Endothelial cell of umbilical vein (primary cell): ENCODE measurements at regions not wholly inside any gene's neighbourhood (a gene's known extent, or its start where the extent isn't known, plus 50 kb on each side); places are given as distances from the start of the nearest gene placed in this dataset.

ENCODE experiments used
- BruUV-seq: library from RNA; stranded (reverse); fragments of 400-500 nt; replicated peaks from 2 replicates; lab custom pipeline; 2021; lab: Mats Ljungman, UMichigan
- CTCF ChIA-PET: fragments of 300-600, 350-600 bp; sonication (Branson Sonifier 250); formaldehyde crosslinking; loops from one replicate; lab custom pipeline; 2021; ENCODE audit warnings: antibody characterized with exemption, inconsistent platforms; lab: Charles Lee
- POLR2A ChIA-PET: fragments of 300-600, 350-600 bp; sonication (Branson Sonifier 250); formaldehyde crosslinking; loops from one replicate; lab custom pipeline; 2021; ENCODE audit warnings: antibody characterized with exemption, inconsistent platforms; lab: Charles Lee
- DNase-seq: peaks from one replicate; pipeline ENCODE4 v3.0.0-alpha.2; 2011; ENCODE audit warnings: low read depth, low spot score
- FAIRE-seq: peaks from 2 replicates; lab custom pipeline; 2011; peaks lifted over from hg19 to GRCh38; lab: Jason Lieb, UNC
- H2AFZ ChIP-seq: 2 replicates; pipeline ENCODE4 v1.6.0; 2012; ENCODE audit warnings: low read depth, low read length, control low read depth, inconsistent platforms
- H3K27ac ChIP-seq: 2 replicates; pipeline ENCODE4 v1.5.1; 2011; ENCODE audit warnings: low read depth, mild to moderate bottlenecking, control low read depth, low read length, moderate library complexity; ENCODE audit not compliant: insufficient read depth
- H3K27me3 ChIP-seq, 2 experiments: 2 replicates each; pipeline versions ENCODE4 v1.6.0 to v1.6.1; 2011; ENCODE audit warnings: low read length in 2 of 2, mixed read lengths in 1 of 2; ENCODE audit not compliant: control insufficient read depth in 2 of 2, insufficient read depth in 2 of 2
- H3K36me3 ChIP-seq, 2 experiments: 2 replicates in 1 of 2; 3 replicates in 1 of 2; pipeline ENCODE4 v1.5.1; 2011; ENCODE audit warnings: low read length in 2 of 2, mild to moderate bottlenecking in 1 of 2, moderate library complexity in 1 of 2; ENCODE audit not compliant: control insufficient read depth in 2 of 2, insufficient read depth in 2 of 2; ENCODE audit errors: extremely low read depth in 1 of 2
- H3K4me1 ChIP-seq: 3 replicates; pipeline ENCODE4 v1.5.1; 2011; ENCODE audit warnings: mild to moderate bottlenecking, low read length; ENCODE audit not compliant: control insufficient read depth, insufficient read depth; ENCODE audit errors: extremely low read depth
- H3K4me2 ChIP-seq: 2 replicates; pipeline ENCODE4 v1.6.1; 2011; ENCODE audit warnings: low read length, control low read depth, mixed read lengths; ENCODE audit not compliant: insufficient read depth
- H3K4me3 ChIP-seq, 3 experiments: fragments of 200-600 bp in 1 of 3; sonication (generic), shearing (Covaris generic) in 1 of 3; replicated peaks in 1 of 3; 2 replicates each; pipeline ENCODE4 v1.5.1; 2011 to 2016; ENCODE audit warnings: control low read depth in 3 of 3, low read length in 3 of 3, mild to moderate bottlenecking in 2 of 3, inconsistent platforms in 1 of 3, low read depth in 1 of 3, moderate library complexity in 1 of 3; ENCODE audit not compliant: insufficient read depth in 1 of 3
- H3K79me2 ChIP-seq: 2 replicates; pipeline ENCODE4 v1.6.0; 2012; ENCODE audit warnings: low read length, inconsistent platforms; ENCODE audit not compliant: control insufficient read depth, insufficient read depth
- H3K9ac ChIP-seq: replicated peaks from 2 replicates; pipeline ENCODE3; 2011; ENCODE audit warnings: low read length, control low read depth; ENCODE audit not compliant: insufficient read depth; ENCODE audit errors: extremely low read depth
- H3K9me1 ChIP-seq: replicated peaks from 3 replicates; pipeline ENCODE4 v1.6.0; 2011; ENCODE audit warnings: mild to moderate bottlenecking, low read length; ENCODE audit not compliant: control insufficient read depth, insufficient read depth; ENCODE audit errors: extremely low read depth
- H3K9me3 ChIP-seq: replicated peaks from 2 replicates; pipeline ENCODE4 v1.5.1; 2012; ENCODE audit warnings: low read length, inconsistent platforms; ENCODE audit not compliant: control insufficient read depth, insufficient read depth
- H4K20me1 ChIP-seq: replicated peaks from 2 replicates; pipeline ENCODE3; 2011; ENCODE audit warnings: mild to moderate bottlenecking, low read length; ENCODE audit not compliant: control insufficient read depth, insufficient read depth; ENCODE audit errors: extremely low read depth
- CTCF ChIP-seq, 2 donors: IDR thresholded peaks; 1 replicate in 1 of 2; 2 replicates in 1 of 2; pipeline ENCODE4 v1.5.1; 2011; ENCODE audit warnings: low read length in 2 of 2, mild to moderate bottlenecking in 2 of 2, moderate library complexity in 2 of 2, control low read depth in 1 of 2, inconsistent platforms in 1 of 2, low read depth in 1 of 2; ENCODE audit not compliant: insufficient read depth in 1 of 2; ENCODE audit errors: extremely low read depth in 1 of 2
- EZH2 ChIP-seq: IDR thresholded peaks from 2 replicates; pipeline ENCODE4 v1.6.1; 2012; ENCODE audit warnings: borderline replicate concordance, low read depth, mild to moderate bottlenecking, moderate library complexity, low read length, inconsistent platforms; ENCODE audit not compliant: severe bottlenecking
- FOS ChIP-seq: IDR thresholded peaks from 2 replicates; pipeline ENCODE4 v1.6.1; 2011; ENCODE audit warnings: mild to moderate bottlenecking, low read length, moderate library complexity, borderline replicate concordance; ENCODE audit not compliant: insufficient read depth
- GATA2 ChIP-seq: IDR thresholded peaks from 2 replicates; pipeline ENCODE4 v1.7.0; 2011; ENCODE audit warnings: low read depth, mild to moderate bottlenecking, moderate library complexity, mixed read lengths, low read length; ENCODE audit not compliant: insufficient read length, insufficient read depth
- JUN ChIP-seq: IDR thresholded peaks from 2 replicates; pipeline ENCODE4 v1.6.1; 2011; ENCODE audit warnings: borderline replicate concordance, low read depth; ENCODE audit not compliant: insufficient read length, insufficient read depth
- MYC ChIP-seq: IDR thresholded peaks from one replicate; pipeline ENCODE4 v1.6.1; 2011; ENCODE audit warnings: mild to moderate bottlenecking, low read depth, low read length
- dilution Hi-C: fragments of 300-500 bp; cut with MboI; formaldehyde crosslinking; loops from one replicate; pipeline ENCODE4 v1.15.0; 2019; ENCODE audit warnings: low sequenced_read_pairs; ENCODE audit not compliant: extremely low pct_ligation_motif_present
- intact Hi-C: fragments of 100-400 bp; cut with micrococcal nuclease; formaldehyde crosslinking; loops from one replicate; pipeline ENCODE4 v1.10.0; 2022
- TF ChIP-seq, protein P1 (sequence below): IDR thresholded peaks from 2 replicates; pipeline ENCODE4 v1.6.1; 2011; ENCODE audit not compliant: insufficient read depth, insufficient read length

DNA sequence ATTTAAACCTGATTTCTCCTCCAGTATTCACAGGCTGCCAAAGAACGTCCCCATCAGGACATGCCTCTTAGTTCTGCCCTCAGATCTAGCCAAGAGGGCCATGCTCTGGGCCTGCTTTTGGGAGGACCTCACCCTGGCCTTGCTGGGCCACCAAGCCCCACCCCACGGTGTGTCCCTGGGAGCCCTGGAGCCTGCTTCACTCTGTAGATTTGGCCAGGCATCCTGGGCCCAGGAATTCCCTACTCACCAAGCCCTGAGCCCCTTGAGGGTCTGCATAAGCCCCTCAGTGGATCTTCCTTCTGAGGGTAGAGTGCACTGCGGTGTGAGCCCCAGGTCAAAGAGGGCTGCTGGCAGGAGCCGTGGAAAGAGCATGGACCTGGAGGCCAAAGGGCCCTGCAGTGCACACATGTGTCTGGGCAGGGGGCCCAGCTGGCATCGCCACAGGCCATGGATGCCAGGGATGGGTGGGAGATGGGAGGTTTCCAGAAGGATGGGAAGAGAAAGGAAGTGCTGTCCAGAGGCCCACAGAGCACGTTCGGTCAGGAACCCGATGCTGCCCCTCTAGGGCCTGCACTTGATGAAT is 98.0 kb downstream of the DACT2 start:
- FAIRE-seq (no peak), DNase-seq (no peak)
- H3K36me3 ChIP-seq = no peaks in the 10 kb centered on the region
- H3K27ac ChIP-seq = no peak overlapping the region
- no peak overlapping the region for H3K4me3 ChIP-seq
- POLR2A ChIA-PET = no interaction called here
- no TSS peak for BruUV-seq
- no peak overlapping the region for H3K4me2 ChIP-seq
- no peaks in the 10 kb centered on the region for H3K4me1 ChIP-seq
- dilution Hi-C loops = no loop called here
- TF ChIP-seq FOS (no peak), MYC (no peak), EZH2 (no peak), JUN (no peak), GATA2 (no peak), CTCF (IDR thresholded peaks at IDR 0.05; ENCODE audit: extremely low read depth in 1 of 2, insufficient read depth in 1 of 2, low read depth in 1 of 2, low read length in 2 of 2) (no peak)
- TF ChIP-seq, protein P1, sequence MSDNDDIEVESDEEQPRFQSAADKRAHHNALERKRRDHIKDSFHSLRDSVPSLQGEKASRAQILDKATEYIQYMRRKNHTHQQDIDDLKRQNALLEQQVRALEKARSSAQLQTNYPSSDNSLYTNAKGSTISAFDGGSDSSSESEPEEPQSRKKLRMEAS = no peak
- H3K9ac ChIP-seq = no peak overlapping the region
- H4K20me1 ChIP-seq = no peaks in the 10 kb centered on the region
- H3K9me3 ChIP-seq = no peaks in the 10 kb centered on the region
- no peaks in the 10 kb centered on the region for H3K27me3 ChIP-seq
- no peak overlapping the region for H2AFZ ChIP-seq
- no peaks in the 10 kb centered on the region for H3K79me2 ChIP-seq
- H3K9me1 ChIP-seq = no peaks in the 10 kb centered on the region
- intact Hi-C loops = no loop called here
- CTCF ChIA-PET = no interaction called here
